HL-60 (cell line): ENCODE measurements at regions not wholly inside any gene's neighbourhood (a gene's known extent, or its start where the extent isn't known, plus 50 kb on each side); places are given as distances from the start of the nearest gene placed in this dataset.

Experiments
- CTCF ChIP-seq: IDR thresholded peaks from one replicate; pipeline ENCODE4 v1.5.1; 2011; ENCODE audit warnings: low read length, control low read depth, inconsistent platforms; ENCODE audit not compliant: insufficient read depth
- GABPA ChIP-seq: IDR thresholded peaks from 2 replicates; pipeline ENCODE4 v1.6.1; 2012; ENCODE audit warnings: low read depth
- POLR2AphosphoS5 ChIP-seq: IDR thresholded peaks from 2 replicates; pipeline ENCODE4 v1.6.1; 2012; ENCODE audit warnings: low read depth
- REST ChIP-seq: IDR thresholded peaks from 2 replicates; pipeline ENCODE4 v1.6.1; 2012; ENCODE audit warnings: low read depth; ENCODE audit not compliant: insufficient replicate concordance
- SPI1 ChIP-seq: IDR thresholded peaks from 2 replicates; pipeline ENCODE4 v1.6.1; 2012; ENCODE audit warnings: low read depth, mild to moderate bottlenecking, borderline replicate concordance

- TF ChIP-seq CTCF (no peak), GABPA (no peak), POLR2AphosphoS5 (no peak), REST (no peak), SPI1 (no peak)
These were observed 1594.0 kb upstream of the GOT2 start for GRCh38 chr16:60328152-60328551.
